KMS-11 (cell line): ENCODE measurements at regions not wholly inside any gene's neighbourhood (a gene's known extent, or its start where the extent isn't known, plus 50 kb on each side); places are given as distances from the start of the nearest gene placed in this dataset.

Source experiments
- H2AFZ ChIP-seq: fragments of 200-600 bp; sonication (generic); 2 replicates; pipeline ENCODE4 v1.6.1; 2016; ENCODE audit warnings: antibody characterized with exemption, mixed run types, low read depth
- H3K27ac ChIP-seq: fragments of 200-600 bp; sonication (generic); 2 replicates; pipeline ENCODE4 v1.6.1; 2016; ENCODE audit warnings: mild to moderate bottlenecking, mixed run types
- H3K27me3 ChIP-seq: fragments of 200-600 bp; sonication (generic); 2 replicates; pipeline ENCODE4 v1.6.1; 2017; ENCODE audit warnings: mild to moderate bottlenecking, low read depth, mixed run types, moderate library complexity; ENCODE audit not compliant: insufficient read depth
- H3K36me3 ChIP-seq: fragments of 200-600 bp; sonication (generic); 2 replicates; pipeline ENCODE4 v1.6.1; 2017; ENCODE audit warnings: mild to moderate bottlenecking, mixed run types; ENCODE audit not compliant: insufficient read depth
- H3K4me1 ChIP-seq: fragments of 200-600 bp; sonication (generic); 2 replicates; pipeline ENCODE4 v1.6.1; 2016; ENCODE audit warnings: mild to moderate bottlenecking, low read depth, mixed run types; ENCODE audit not compliant: poor library complexity, severe bottlenecking
- H3K4me2 ChIP-seq: fragments of 200-600 bp; sonication (generic); 2 replicates; pipeline ENCODE4 v1.7.0; 2016; ENCODE audit warnings: mild to moderate bottlenecking, mixed run types
- H3K4me3 ChIP-seq: fragments of 200-600 bp; sonication (generic); IDR thresholded peaks from 2 replicates; pipeline ENCODE4 v1.6.1; 2017; ENCODE audit warnings: low read depth, low read length, mixed read lengths; ENCODE audit not compliant: insufficient read depth
- H3K79me2 ChIP-seq: fragments of 200-600 bp; sonication (generic); 2 replicates; pipeline ENCODE4 v1.6.1; 2016; ENCODE audit warnings: low read depth, mixed run types; ENCODE audit not compliant: insufficient read depth
- H3K9ac ChIP-seq: fragments of 200-600 bp; sonication (generic); 2 replicates; pipeline ENCODE4 v1.6.1; 2016; ENCODE audit warnings: mild to moderate bottlenecking, mixed run types
- H4K20me1 ChIP-seq: fragments of 200-600 bp; sonication (generic); 2 replicates; pipeline ENCODE4 v1.6.1; 2016; ENCODE audit warnings: mild to moderate bottlenecking, mixed run types; ENCODE audit not compliant: insufficient read depth
- CTCF ChIP-seq: fragments of 200-600 bp; sonication (generic); conservative IDR thresholded peaks from 2 replicates; pipeline ENCODE4 v1.6.1; 2017; ENCODE audit warnings: low read depth, mild to moderate bottlenecking, antibody characterized with exemption, low read length, moderate library complexity, mixed read lengths

- no peak overlapping the region for H3K9ac ChIP-seq
- TF ChIP-seq CTCF: no peak
- H3K27me3 ChIP-seq: no peaks in the 10 kb centered on the region
- no peaks in the 10 kb centered on the region for H4K20me1 ChIP-seq
- H2AFZ ChIP-seq: no peak overlapping the region
- no peaks in the 10 kb centered on the region for H3K79me2 ChIP-seq
- H3K4me3 ChIP-seq: no peak overlapping the region
- no peak overlapping the region for H3K4me2 ChIP-seq
- peaks cover 10% of the 10 kb centered on the region for H3K4me1 ChIP-seq
- H3K27ac ChIP-seq: no peak overlapping the region
- no peaks in the 10 kb centered on the region for H3K36me3 ChIP-seq
Observed at GRCh38 chr5:66450988-66451387, 145.2 kb upstream of the MAST4 start.

DNA sequence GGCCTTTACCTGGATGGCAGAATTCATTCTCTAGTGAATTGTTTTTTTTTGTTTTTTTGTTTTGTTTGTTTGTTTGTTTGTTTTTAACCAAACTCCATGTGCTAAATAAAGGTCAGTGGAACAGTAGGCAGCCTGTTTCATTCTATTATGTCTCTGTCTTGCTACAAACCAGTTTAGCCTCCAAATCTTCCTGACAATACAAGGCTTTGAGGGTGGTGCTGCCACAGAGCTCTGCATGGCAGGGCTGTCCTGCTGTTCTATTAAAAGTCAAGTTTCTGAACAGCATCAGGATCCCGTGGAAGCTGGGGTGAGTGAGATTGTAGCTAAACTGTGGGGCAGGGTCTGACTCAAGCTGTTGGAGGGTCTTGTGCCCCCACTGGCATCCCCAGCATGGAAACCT lies 144.1 kb upstream of the MAST4 start:
- Histone ChIP-seq H3K36me3 (no peaks in the 10 kb centered on the region), H3K4me2 (no peak overlapping the region), H3K4me1 (peaks cover 10% of the 10 kb centered on the region), H2AFZ (no peak overlapping the region), H3K27ac (no peak overlapping the region), H3K4me3 (no peak overlapping the region), H3K79me2 (no peaks in the 10 kb centered on the region), H3K27me3 (no peaks in the 10 kb centered on the region), H3K9ac (no peak overlapping the region), H4K20me1 (no peaks in the 10 kb centered on the region)
- TF ChIP-seq CTCF: no peak

- H3K27ac ChIP-seq: no peak overlapping the region
- H3K9ac ChIP-seq: no peak overlapping the region
- no peak overlapping the region for H2AFZ ChIP-seq
- no peaks in the 10 kb centered on the region for H3K36me3 ChIP-seq
- H4K20me1 ChIP-seq: no peaks in the 10 kb centered on the region
- no peak for TF ChIP-seq CTCF
- H3K4me1 ChIP-seq: peaks cover 10% of the 10 kb centered on the region
- H3K79me2 ChIP-seq: no peaks in the 10 kb centered on the region
- H3K27me3 ChIP-seq: no peaks in the 10 kb centered on the region
- H3K4me3 ChIP-seq: no peak overlapping the region
- no peak overlapping the region for H3K4me2 ChIP-seq
Observed at GRCh38 chr5:66454186-66455078, 141.8 kb upstream of the MAST4 start.

DNA sequence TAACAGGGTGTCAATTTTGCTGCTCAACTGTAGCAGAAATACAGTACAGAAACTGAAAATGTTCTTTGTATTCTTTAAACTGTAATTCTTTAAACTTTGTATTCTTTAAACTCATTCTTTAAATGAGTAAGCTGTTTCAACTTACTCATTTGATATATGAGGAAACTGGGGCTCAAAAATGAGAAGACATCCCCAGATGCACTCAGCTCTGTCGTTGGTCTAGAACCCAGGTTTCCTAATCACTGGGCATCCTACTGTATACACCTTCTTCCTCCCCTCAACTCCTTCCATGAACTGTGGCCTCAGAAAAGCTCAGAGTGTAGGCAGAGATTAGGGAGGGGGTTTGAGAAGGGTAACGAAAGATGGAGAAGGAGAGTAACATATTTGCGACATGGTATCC lies 136.5 kb upstream of the MAST4 start:
- Histone ChIP-seq H3K79me2 (no peaks in the 10 kb centered on the region), H4K20me1 (no peaks in the 10 kb centered on the region), H3K4me2 (no peak overlapping the region), H3K27me3 (no peaks in the 10 kb centered on the region), H3K4me1 (no peaks in the 10 kb centered on the region), H3K4me3 (no peak overlapping the region), H3K36me3 (no peaks in the 10 kb centered on the region), H2AFZ (no peak overlapping the region), H3K9ac (no peak overlapping the region), H3K27ac (no peak overlapping the region)
- no peak for TF ChIP-seq CTCF
